SK-N-SH treated with all-trans-retinoic acid at 6 μM for 48 hours (cell line): ENCODE measurements at regions not wholly inside any gene's neighbourhood (a gene's known extent, or its start where the extent isn't known, plus 50 kb on each side); places are given as distances from the start of the nearest gene placed in this dataset.

ENCODE experiments used
- ATAC-seq: fragments of 200-7000 bp; cut with Tn5 transposase; 3 replicates; pipeline ENCODE4 v1.9.1; 2020; ENCODE audit warnings: mild to moderate bottlenecking, moderate library complexity
- BACH2 ChIP-seq: fragments of 250-450 bp; sonication (Bioruptor Pico); IDR thresholded peaks from 2 replicates; pipeline ENCODE4 v1.9.0; 2021; ENCODE audit warnings: mild to moderate bottlenecking, borderline replicate concordance
- ESRRG ChIP-seq: fragments of 250-450 bp; sonication (Bioruptor Pico); IDR thresholded peaks from 2 replicates; pipeline ENCODE4 v1.6.1; 2021; ENCODE audit warnings: mild to moderate bottlenecking
- GLIS3 ChIP-seq: fragments of 250-450 bp; sonication (Bioruptor Pico); IDR thresholded peaks from 2 replicates; pipeline ENCODE4 v1.5.0; 2020; ENCODE audit warnings: mild to moderate bottlenecking, moderate library complexity
- ISL1 ChIP-seq: fragments of 250-450 bp; sonication (Bioruptor Pico); IDR thresholded peaks from 2 replicates; pipeline ENCODE4 v2.1.2; 2022; ENCODE audit warnings: mild to moderate bottlenecking, moderate library complexity
- PPARA ChIP-seq: fragments of 250-450 bp; sonication (Bioruptor Pico); IDR thresholded peaks from 2 replicates; pipeline ENCODE4 v1.5.0; 2020; ENCODE audit warnings: mild to moderate bottlenecking, borderline replicate concordance
- RARB ChIP-seq: fragments of 250-450 bp; sonication (Bioruptor Pico); IDR thresholded peaks from 2 replicates; pipeline ENCODE4 v1.8.0; 2021; ENCODE audit warnings: mild to moderate bottlenecking, moderate library complexity
- TCF4 ChIP-seq: fragments of 250-450 bp; sonication (Bioruptor Pico); IDR thresholded peaks from 2 replicates; pipeline ENCODE4 v1.8.0; 2021; ENCODE audit warnings: mild to moderate bottlenecking, moderate library complexity, borderline replicate concordance
- TOX ChIP-seq: fragments of 250-450 bp; sonication (Bioruptor Pico); IDR thresholded peaks from 2 replicates; pipeline ENCODE4 v1.8.0; 2021; ENCODE audit warnings: mild to moderate bottlenecking, moderate library complexity, borderline replicate concordance
- ZC3H10 ChIP-seq: fragments of 250-450 bp; sonication (Bioruptor Pico); IDR thresholded peaks from 2 replicates; pipeline ENCODE4 v1.5.1; 2021; ENCODE audit warnings: mild to moderate bottlenecking, moderate library complexity
- ZFP3 ChIP-seq: fragments of 250-450 bp; sonication (Bioruptor Pico); IDR thresholded peaks from 2 replicates; pipeline ENCODE4 v1.5.0; 2020; ENCODE audit warnings: mild to moderate bottlenecking, moderate library complexity
- ZNF565 ChIP-seq: fragments of 450-650 bp; formaldehyde crosslinking; conservative IDR thresholded peaks from 2 replicates; pipeline ENCODE4 v1.5.0; 2020; ENCODE audit warnings: low read depth, mild to moderate bottlenecking, moderate library complexity
- ZNF8 ChIP-seq: fragments of 450-650 bp; formaldehyde crosslinking; IDR thresholded peaks from 2 replicates; pipeline ENCODE4 v1.5.0; 2020; ENCODE audit warnings: mild to moderate bottlenecking, moderate library complexity
- TF ChIP-seq, protein P1 (sequence below): fragments of 250-450 bp; sonication (Bioruptor Pico); IDR thresholded peaks from 2 replicates; pipeline ENCODE4 v1.8.0; 2021; ENCODE audit warnings: low read depth, mild to moderate bottlenecking, moderate library complexity, borderline replicate concordance
- TF ChIP-seq, protein P2 (sequence below): fragments of 250-450 bp; sonication (Bioruptor Pico); IDR thresholded peaks from 2 replicates; pipeline ENCODE4 v1.5.1; 2021; ENCODE audit warnings: mild to moderate bottlenecking, moderate library complexity
- TF ChIP-seq, protein P3 (sequence below): fragments of 250-450 bp; sonication (Bioruptor Pico); IDR thresholded peaks from 2 replicates; pipeline ENCODE4 v1.5.1; 2020; ENCODE audit warnings: low read depth, mild to moderate bottlenecking, moderate library complexity
- TF ChIP-seq, protein P4 (sequence below): fragments of 250-450 bp; sonication (Bioruptor Pico); IDR thresholded peaks from 2 replicates; pipeline ENCODE4 v1.5.0; 2020; ENCODE audit warnings: mild to moderate bottlenecking, moderate library complexity

DNA sequence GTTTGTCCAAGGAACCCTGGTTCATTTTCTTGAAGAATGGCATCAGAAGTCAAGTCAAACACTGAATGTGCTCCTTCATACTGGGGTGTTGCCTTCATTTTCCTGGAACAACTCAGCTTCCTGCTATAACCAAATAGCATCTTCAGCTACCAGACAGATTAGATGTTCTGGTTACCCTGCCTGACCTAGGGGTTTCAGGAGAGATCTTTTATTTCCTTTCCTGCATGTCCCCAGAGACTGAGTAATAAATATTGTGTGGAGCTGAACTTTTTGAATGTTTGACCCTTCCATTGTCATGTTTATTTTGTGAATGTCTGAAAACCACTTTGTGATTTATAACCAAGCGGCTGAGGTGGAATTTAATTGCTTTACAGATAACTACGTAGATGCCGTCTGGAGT lies 147.1 kb downstream of the IRX1 start:
- ATAC-seq, result no peak
- TF ChIP-seq, protein P1, sequence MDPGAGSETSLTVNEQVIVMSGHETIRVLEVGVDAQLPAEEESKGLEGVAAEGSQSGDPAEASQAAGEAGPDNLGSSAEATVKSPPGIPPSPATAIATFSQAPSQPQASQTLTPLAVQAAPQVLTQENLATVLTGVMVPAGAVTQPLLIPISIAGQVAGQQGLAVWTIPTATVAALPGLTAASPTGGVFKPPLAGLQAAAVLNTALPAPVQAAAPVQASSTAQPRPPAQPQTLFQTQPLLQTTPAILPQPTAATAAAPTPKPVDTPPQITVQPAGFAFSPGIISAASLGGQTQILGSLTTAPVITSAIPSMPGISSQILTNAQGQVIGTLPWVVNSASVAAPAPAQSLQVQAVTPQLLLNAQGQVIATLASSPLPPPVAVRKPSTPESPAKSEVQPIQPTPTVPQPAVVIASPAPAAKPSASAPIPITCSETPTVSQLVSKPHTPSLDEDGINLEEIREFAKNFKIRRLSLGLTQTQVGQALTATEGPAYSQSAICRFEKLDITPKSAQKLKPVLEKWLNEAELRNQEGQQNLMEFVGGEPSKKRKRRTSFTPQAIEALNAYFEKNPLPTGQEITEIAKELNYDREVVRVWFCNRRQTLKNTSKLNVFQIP (CRISPR knock-in tag), result no peak
- TF ChIP-seq ESRRG, result no peak

DNA sequence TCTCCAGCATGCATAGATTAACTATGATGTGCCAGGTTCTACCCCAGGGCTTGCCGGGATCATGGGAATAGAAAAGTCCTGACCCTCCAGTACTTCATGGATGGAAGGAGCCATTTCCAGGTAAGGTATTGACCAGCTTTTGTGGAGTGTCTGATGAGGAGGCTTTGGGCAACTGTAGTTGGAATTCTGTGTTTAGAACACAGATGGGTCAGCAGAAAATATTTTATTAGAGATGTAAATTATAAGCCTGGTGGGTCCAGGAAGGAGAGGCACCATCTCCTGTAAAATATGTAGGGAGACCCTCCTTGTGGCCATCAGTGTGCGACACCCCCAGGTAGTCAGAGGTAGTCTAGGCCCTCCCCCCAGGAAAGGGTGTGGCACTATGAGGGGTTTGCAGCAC lies 156.2 kb downstream of the IRX1 start:
- ATAC-seq, result no peak
- no peak for TF ChIP-seq PPARA (CRISPR knock-in tag)
- no peak for TF ChIP-seq ISL1
- TF ChIP-seq ZNF8 (CRISPR knock-in tag), result no peak
- TF ChIP-seq, all 23 proteins: peak for 0

DNA sequence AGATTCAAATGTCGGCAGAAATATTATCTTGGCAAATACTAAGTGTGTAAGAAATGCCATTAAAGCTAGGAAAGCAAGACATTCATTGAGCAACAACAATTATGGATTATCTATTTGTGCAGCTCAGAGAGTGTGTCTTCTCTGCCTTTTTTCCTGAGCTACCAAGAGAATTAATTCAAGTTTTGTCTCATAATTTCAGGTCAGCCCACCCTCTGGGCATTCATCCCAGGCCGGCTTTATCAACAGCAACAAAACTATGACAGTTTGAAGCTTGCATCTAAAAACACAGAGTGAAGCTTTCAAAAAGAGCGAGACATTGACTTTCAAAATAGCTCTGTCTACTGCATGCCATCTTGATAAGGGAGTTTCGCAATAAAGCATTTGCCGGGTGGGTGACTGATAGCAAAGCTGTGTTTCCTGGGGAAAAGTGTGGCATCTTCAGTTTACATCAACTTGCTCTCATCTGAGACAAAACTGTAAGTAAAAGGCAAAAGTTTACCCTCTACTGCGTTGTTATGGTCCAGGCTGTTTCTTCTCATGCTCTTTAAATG lies 182.4 kb downstream of the IRX1 start:
- no peak for ATAC-seq
- TF ChIP-seq ZC3H10 (CRISPR knock-in tag), result no peak
- no peak for TF ChIP-seq BACH2 (CRISPR knock-in tag)
- TF ChIP-seq ESRRG, result no peak
- TF ChIP-seq, protein P2, sequence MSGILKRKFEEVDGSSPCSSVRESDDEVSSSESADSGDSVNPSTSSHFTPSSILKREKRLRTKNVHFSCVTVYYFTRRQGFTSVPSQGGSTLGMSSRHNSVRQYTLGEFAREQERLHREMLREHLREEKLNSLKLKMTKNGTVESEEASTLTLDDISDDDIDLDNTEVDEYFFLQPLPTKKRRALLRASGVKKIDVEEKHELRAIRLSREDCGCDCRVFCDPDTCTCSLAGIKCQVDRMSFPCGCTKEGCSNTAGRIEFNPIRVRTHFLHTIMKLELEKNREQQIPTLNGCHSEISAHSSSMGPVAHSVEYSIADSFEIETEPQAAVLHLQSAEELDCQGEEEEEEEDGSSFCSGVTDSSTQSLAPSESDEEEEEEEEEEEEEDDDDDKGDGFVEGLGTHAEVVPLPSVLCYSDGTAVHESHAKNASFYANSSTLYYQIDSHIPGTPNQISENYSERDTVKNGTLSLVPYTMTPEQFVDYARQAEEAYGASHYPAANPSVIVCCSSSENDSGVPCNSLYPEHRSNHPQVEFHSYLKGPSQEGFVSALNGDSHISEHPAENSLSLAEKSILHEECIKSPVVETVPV, result no peak
- no peak for TF ChIP-seq TCF4 (CRISPR knock-in tag)
- TF ChIP-seq GLIS3 (CRISPR knock-in tag), result no peak
- no peak for TF ChIP-seq TOX
- no peak for TF ChIP-seq ZFP3 (CRISPR knock-in tag)
- TF ChIP-seq, protein P3, sequence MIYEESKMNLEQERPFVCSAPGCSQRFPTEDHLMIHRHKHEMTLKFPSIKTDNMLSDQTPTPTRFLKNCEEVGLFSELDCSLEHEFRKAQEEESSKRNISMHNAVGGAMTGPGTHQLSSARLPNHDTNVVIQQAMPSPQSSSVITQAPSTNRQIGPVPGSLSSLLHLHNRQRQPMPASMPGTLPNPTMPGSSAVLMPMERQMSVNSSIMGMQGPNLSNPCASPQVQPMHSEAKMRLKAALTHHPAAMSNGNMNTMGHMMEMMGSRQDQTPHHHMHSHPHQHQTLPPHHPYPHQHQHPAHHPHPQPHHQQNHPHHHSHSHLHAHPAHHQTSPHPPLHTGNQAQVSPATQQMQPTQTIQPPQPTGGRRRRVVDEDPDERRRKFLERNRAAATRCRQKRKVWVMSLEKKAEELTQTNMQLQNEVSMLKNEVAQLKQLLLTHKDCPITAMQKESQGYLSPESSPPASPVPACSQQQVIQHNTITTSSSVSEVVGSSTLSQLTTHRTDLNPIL, result no peak
- TF ChIP-seq, all 23 proteins: peak for 0

DNA sequence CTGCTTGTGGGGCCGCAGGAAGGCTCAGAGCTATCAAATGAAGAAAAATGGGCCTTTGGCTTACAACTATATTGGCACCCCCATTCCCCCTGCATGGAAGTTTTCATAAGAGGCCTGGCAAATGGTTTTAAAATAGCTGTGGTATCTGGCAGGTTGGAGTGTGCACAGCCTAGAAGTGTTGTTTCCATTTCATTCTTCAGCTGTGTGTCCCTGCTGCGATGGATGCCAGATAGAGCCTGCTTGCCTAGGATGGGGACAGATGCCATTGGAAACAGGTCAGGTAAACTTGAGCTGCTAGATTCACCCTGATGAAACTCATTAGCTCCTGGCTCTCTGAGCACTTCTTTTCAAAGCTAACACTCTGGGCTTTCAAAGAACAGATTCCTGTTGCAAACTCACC lies 183.3 kb downstream of the IRX1 start:
- TF ChIP-seq ESRRG (no peak), ZNF565 (CRISPR knock-in tag) (no peak), TOX (no peak), RARB (CRISPR knock-in tag) (no peak)
- TF ChIP-seq, protein P2, result no peak
- TF ChIP-seq, protein P1 (CRISPR knock-in tag), result no peak
- no peak for ATAC-seq

DNA sequence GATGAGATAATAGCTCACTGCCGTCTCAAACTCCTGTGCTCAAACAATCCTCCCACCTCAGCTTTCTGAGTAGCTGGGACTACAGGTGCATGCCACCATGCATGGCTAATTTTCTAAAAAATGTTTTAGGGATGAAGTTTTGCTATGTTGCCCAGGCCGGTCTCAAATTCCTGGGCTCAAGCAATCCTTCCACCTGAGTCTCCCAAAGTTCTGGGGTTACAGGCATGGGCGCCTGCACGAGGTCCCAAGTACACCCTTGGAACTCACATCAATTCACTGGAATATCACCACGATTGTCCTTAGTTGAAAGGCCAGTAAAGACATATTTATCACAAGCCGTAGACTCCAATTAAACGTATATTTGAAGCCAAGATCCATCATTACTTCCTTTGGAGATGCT lies 184.6 kb downstream of the IRX1 start:
- no peak for ATAC-seq
- TF ChIP-seq, protein P4, sequence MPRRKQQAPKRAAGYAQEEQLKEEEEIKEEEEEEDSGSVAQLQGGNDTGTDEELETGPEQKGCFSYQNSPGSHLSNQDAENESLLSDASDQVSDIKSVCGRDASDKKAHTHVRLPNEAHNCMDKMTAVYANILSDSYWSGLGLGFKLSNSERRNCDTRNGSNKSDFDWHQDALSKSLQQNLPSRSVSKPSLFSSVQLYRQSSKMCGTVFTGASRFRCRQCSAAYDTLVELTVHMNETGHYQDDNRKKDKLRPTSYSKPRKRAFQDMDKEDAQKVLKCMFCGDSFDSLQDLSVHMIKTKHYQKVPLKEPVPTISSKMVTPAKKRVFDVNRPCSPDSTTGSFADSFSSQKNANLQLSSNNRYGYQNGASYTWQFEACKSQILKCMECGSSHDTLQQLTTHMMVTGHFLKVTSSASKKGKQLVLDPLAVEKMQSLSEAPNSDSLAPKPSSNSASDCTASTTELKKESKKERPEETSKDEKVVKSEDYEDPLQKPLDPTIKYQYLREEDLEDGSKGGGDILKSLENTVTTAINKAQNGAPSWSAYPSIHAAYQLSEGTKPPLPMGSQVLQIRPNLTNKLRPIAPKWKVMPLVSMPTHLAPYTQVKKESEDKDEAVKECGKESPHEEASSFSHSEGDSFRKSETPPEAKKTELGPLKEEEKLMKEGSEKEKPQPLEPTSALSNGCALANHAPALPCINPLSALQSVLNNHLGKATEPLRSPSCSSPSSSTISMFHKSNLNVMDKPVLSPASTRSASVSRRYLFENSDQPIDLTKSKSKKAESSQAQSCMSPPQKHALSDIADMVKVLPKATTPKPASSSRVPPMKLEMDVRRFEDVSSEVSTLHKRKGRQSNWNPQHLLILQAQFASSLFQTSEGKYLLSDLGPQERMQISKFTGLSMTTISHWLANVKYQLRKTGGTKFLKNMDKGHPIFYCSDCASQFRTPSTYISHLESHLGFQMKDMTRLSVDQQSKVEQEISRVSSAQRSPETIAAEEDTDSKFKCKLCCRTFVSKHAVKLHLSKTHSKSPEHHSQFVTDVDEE (CRISPR knock-in tag), result no peak
- TF ChIP-seq ZC3H10 (CRISPR knock-in tag) (no peak), RARB (CRISPR knock-in tag) (no peak), TCF4 (CRISPR knock-in tag) (no peak), PPARA (CRISPR knock-in tag) (no peak)
- TF ChIP-seq, protein P2, result no peak
